ENCODE measurements at regions not wholly inside any gene's neighbourhood (a gene's known extent, or its start where the extent isn't known, plus 50 kb on each side); places are given as distances from the start of the nearest gene placed in this dataset.

DNA sequence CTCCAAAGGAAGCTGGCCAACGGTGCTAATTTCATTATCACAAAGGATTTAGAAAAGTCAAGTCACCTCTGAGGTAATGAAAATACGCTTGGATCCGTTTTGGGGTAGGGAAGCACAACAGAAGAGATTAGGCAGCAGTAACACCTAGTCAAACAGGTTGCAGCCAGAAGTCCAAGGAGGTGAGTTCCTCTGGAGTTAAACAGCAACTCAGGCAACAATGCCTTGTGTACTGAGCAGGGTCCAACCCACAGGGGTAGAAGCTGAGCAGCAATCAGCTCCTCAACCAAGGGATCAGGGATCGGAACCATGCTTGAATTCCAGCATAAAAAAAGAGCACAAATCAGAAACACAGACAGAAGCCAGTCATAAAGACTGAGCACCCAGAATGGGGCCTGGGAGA, 88.1 kb upstream of the SPRED1 start:
- Mint-ChIP-seq H3K27ac (ENCODE audit: unreplicated experiment) (peak overlapping the region; percentile 78), H3K4me1 (ENCODE audit: low read depth, unreplicated experiment) (peaks cover 32% of the 10 kb centered on the region), H3K9me3 (ENCODE audit: unreplicated experiment) (no peaks in the 10 kb centered on the region), H3K4me3 (ENCODE audit: unreplicated experiment) (peak overlapping the region; percentile 66), H3K36me3 (ENCODE audit: insufficient read depth, unreplicated experiment) (no peaks in the 10 kb centered on the region), H3K27me3 (ENCODE audit: insufficient read depth, unreplicated experiment) (no peaks in the 10 kb centered on the region)
- intact Hi-C loops (cut with micrococcal nuclease; ENCODE audit: unreplicated experiment) = loop anchor here (1.0 to 2.0 kb wide), 4 partner anchors 38 to 92 kb away; no protein-coding TSS in a partner anchor
- peak; percentile 56 to 71 for DNase-seq
- Histone ChIP-seq H3K4me1 (peaks cover 45% of the 10 kb centered on the region), H3K9me3 (no peaks in the 10 kb centered on the region), H3K27me3 (replicated peaks; ENCODE audit: control insufficient read depth, insufficient read depth, low read length) (no peaks in the 10 kb centered on the region), H3K36me3 (ENCODE audit: control insufficient read depth, insufficient read depth, low read length) (no peaks in the 10 kb centered on the region), H3K4me3 (ENCODE audit: low read depth, low read length) (no peak overlapping the region)
- TF ChIP-seq, protein P1, sequence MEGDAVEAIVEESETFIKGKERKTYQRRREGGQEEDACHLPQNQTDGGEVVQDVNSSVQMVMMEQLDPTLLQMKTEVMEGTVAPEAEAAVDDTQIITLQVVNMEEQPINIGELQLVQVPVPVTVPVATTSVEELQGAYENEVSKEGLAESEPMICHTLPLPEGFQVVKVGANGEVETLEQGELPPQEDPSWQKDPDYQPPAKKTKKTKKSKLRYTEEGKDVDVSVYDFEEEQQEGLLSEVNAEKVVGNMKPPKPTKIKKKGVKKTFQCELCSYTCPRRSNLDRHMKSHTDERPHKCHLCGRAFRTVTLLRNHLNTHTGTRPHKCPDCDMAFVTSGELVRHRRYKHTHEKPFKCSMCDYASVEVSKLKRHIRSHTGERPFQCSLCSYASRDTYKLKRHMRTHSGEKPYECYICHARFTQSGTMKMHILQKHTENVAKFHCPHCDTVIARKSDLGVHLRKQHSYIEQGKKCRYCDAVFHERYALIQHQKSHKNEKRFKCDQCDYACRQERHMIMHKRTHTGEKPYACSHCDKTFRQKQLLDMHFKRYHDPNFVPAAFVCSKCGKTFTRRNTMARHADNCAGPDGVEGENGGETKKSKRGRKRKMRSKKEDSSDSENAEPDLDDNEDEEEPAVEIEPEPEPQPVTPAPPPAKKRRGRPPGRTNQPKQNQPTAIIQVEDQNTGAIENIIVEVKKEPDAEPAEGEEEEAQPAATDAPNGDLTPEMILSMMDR (IDR thresholded peaks at IDR 0.05; ENCODE audit: insufficient read depth in 1 of 2, low read depth in 1 of 2, low read length in 1 of 2, severe bottlenecking in 1 of 2, unreplicated experiment in 1 of 2) = no peak
- no TSS peak for BruUV-seq (replicated peaks)
- POLR2A ChIA-PET = interaction anchor here (0.9 kb wide), 1 partner anchor 92 kb away, joined by 3 read pairs; no protein-coding TSS in a partner anchor
- CTCF ChIA-PET = interaction anchor here (1.0 to 1.4 kb wide), 2 partner anchors 87 to 91 kb away, joined by 3 to 6 read pairs; no protein-coding TSS in a partner anchor

DNA sequence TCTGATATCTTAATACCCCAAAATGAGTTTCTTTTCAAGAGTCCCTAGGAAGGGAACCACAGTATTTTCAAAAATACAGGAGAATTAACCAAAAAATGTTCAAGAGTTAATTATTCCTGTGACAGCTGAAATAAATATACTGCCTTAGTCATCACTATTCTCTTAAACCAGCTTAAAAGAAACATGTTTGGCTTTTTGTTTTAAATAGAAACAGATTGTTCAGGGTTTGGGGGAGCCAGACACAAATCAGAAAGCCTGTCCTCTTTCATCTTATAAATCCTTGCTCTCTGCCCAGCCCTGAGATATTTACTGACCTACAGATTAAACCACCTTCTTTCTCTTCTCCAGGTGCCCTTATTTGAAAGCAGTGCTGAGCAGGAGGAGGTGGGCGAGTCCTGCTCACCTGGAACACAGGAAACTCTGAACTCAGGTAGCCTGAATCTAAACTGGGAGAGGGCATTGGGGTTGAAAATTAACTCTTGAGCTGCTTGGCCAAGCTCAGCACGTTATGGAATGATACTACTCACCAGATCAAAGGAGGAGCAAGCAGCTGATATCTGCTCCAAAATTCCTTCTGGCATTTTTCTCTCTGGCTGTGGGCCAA, 84.1 kb upstream of the SPRED1 start:
- H3K27ac Mint-ChIP-seq (ENCODE audit: unreplicated experiment) = no peak overlapping the region
- CTCF ChIA-PET = interaction anchor here (0.5 to 0.6 kb wide), 2 partner anchors 23 to 272 kb away, joined by 3 read pairs; no protein-coding TSS in a partner anchor
- no TSS peak for BruUV-seq (replicated peaks)

DNA sequence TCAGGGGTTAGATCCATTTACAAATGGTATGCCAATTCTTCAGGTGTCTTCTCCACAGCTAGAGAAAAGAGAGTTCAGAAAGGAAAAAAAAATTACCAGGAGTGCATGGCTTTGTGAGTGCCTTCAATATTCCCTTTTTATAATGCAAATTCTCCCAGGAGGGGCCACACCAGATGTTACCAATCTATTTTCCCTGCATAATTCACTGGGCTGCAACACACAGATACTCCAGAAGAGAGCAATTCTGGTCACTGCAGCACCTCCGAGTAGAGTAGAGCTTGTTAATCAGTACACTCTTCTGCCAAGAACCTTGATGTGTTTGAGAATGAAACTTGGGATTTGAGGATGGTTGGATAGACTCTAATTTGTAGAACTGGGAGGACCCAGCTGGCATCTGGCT, 80.7 kb upstream of the SPRED1 start:
- H3K4me3 Mint-ChIP-seq (ENCODE audit: unreplicated experiment) = no peak overlapping the region
- TF ChIP-seq, protein P1 (IDR thresholded peaks at IDR 0.05; ENCODE audit: insufficient read depth in 1 of 2, low read depth in 1 of 2, low read length in 1 of 2, severe bottlenecking in 1 of 2, unreplicated experiment in 1 of 2) = no peak
- DNase-seq = no peak
- intact Hi-C loops (cut with micrococcal nuclease; ENCODE audit: unreplicated experiment) = no loop called here
- no peaks in the 10 kb centered on the region for H3K9me3 ChIP-seq
- no peaks in the 10 kb centered on the region for H3K27me3 Mint-ChIP-seq (ENCODE audit: insufficient read depth, unreplicated experiment)
- CTCF ChIA-PET = no interaction called here
- POLR2A ChIA-PET = no interaction called here
- no peaks in the 10 kb centered on the region for H3K36me3 Mint-ChIP-seq (ENCODE audit: insufficient read depth, unreplicated experiment)
- no peak overlapping the region for H3K4me3 ChIP-seq (ENCODE audit: low read depth, low read length)
- peaks cover 15% of the 10 kb centered on the region for H3K4me1 ChIP-seq
- peaks cover 12% of the 10 kb centered on the region for H3K9me3 Mint-ChIP-seq (ENCODE audit: unreplicated experiment)
- peaks cover 9% of the 10 kb centered on the region for H3K4me1 Mint-ChIP-seq (ENCODE audit: low read depth, unreplicated experiment)
- no peak overlapping the region for H3K27ac Mint-ChIP-seq (ENCODE audit: unreplicated experiment)
- no peaks in the 10 kb centered on the region; the same call in 1 of the 2 replicates for H3K36me3 ChIP-seq (ENCODE audit: control insufficient read depth, insufficient read depth, low read length)
- BruUV-seq (replicated peaks) = no TSS peak
- no peaks in the 10 kb centered on the region for H3K27me3 ChIP-seq (replicated peaks; ENCODE audit: control insufficient read depth, insufficient read depth, low read length)

More for the DNA sequence above, 84.1 kb upstream of the SPRED1 start:
- peak; percentile 24 to 35 for DNase-seq
- H3K27me3 ChIP-seq (replicated peaks; ENCODE audit: control insufficient read depth, insufficient read depth, low read length) = no peaks in the 10 kb centered on the region
- H3K4me1 ChIP-seq = peaks cover 37% of the 10 kb centered on the region
- POLR2A ChIA-PET = no interaction called here
- Mint-ChIP-seq H3K36me3 (ENCODE audit: insufficient read depth, unreplicated experiment) (no peaks in the 10 kb centered on the region), H3K4me3 (ENCODE audit: unreplicated experiment) (peak overlapping the region; percentile 32), H3K4me1 (ENCODE audit: low read depth, unreplicated experiment) (peaks cover 26% of the 10 kb centered on the region), H3K9me3 (ENCODE audit: unreplicated experiment) (peaks cover 12% of the 10 kb centered on the region), H3K27me3 (ENCODE audit: insufficient read depth, unreplicated experiment) (no peaks in the 10 kb centered on the region)
- H3K36me3 ChIP-seq (ENCODE audit: control insufficient read depth, insufficient read depth, low read length) = no peaks in the 10 kb centered on the region; the same call in 1 of the 2 replicates
- intact Hi-C loops (cut with micrococcal nuclease; ENCODE audit: unreplicated experiment) = no loop called here
- no peaks in the 10 kb centered on the region for H3K9me3 ChIP-seq
- no peak overlapping the region for H3K4me3 ChIP-seq (ENCODE audit: low read depth, low read length)
- TF ChIP-seq, protein P1 (IDR thresholded peaks at IDR 0.05; ENCODE audit: insufficient read depth in 1 of 2, low read depth in 1 of 2, low read length in 1 of 2, severe bottlenecking in 1 of 2, unreplicated experiment in 1 of 2) = no peak

Data from Caco-2 (cell line).